Fibroblast of the aortic adventitia (primary cell): ENCODE measurements at regions not wholly inside any gene's neighbourhood (a gene's known extent, or its start where the extent isn't known, plus 50 kb on each side); places are given as distances from the start of the nearest gene placed in this dataset.

Experiments
- DNase-seq: peaks from one replicate; pipeline ENCODE4 v3.0.0-alpha.2; 2010; ENCODE audit warnings: low read depth
- H3K4me3 ChIP-seq: 2 replicates; pipeline ENCODE4 v1.5.1; 2011; ENCODE audit warnings: low read depth, mild to moderate bottlenecking, control low read depth, low read length, moderate library complexity
- TF ChIP-seq, protein P1 (sequence below): IDR thresholded peaks from 2 replicates; pipeline ENCODE4 v1.5.1; 2011; ENCODE audit warnings: mild to moderate bottlenecking, low read length, control low read depth, inconsistent platforms; ENCODE audit not compliant: insufficient read depth

DNA sequence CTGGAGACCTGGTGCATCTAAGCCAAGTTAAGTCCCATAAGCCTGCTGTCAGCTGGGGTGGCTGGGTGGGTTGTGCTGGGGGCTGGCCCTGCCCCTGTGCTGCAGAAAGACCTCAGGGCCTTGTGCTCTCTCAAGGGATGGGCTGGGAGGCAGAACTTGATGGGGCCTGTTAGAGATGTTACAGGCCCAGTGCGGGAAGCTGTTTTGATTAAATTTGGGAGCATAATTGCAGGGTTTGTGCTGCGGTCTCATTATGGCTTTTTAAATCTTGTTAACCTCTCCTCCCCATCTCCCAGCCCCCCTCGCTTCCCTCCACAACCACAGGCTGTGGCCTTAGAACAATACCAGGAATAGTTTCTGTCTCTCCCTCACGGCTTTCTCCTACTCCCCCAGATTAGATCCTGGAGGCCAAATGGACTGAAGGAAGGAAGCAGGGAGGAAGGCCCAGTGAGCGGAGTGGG is 87.6 kb upstream of the TLE3 start:
- TF ChIP-seq, protein P1, sequence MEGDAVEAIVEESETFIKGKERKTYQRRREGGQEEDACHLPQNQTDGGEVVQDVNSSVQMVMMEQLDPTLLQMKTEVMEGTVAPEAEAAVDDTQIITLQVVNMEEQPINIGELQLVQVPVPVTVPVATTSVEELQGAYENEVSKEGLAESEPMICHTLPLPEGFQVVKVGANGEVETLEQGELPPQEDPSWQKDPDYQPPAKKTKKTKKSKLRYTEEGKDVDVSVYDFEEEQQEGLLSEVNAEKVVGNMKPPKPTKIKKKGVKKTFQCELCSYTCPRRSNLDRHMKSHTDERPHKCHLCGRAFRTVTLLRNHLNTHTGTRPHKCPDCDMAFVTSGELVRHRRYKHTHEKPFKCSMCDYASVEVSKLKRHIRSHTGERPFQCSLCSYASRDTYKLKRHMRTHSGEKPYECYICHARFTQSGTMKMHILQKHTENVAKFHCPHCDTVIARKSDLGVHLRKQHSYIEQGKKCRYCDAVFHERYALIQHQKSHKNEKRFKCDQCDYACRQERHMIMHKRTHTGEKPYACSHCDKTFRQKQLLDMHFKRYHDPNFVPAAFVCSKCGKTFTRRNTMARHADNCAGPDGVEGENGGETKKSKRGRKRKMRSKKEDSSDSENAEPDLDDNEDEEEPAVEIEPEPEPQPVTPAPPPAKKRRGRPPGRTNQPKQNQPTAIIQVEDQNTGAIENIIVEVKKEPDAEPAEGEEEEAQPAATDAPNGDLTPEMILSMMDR: no peak
- H3K4me3 ChIP-seq: no peak overlapping the region
- DNase-seq: no peak

DNA sequence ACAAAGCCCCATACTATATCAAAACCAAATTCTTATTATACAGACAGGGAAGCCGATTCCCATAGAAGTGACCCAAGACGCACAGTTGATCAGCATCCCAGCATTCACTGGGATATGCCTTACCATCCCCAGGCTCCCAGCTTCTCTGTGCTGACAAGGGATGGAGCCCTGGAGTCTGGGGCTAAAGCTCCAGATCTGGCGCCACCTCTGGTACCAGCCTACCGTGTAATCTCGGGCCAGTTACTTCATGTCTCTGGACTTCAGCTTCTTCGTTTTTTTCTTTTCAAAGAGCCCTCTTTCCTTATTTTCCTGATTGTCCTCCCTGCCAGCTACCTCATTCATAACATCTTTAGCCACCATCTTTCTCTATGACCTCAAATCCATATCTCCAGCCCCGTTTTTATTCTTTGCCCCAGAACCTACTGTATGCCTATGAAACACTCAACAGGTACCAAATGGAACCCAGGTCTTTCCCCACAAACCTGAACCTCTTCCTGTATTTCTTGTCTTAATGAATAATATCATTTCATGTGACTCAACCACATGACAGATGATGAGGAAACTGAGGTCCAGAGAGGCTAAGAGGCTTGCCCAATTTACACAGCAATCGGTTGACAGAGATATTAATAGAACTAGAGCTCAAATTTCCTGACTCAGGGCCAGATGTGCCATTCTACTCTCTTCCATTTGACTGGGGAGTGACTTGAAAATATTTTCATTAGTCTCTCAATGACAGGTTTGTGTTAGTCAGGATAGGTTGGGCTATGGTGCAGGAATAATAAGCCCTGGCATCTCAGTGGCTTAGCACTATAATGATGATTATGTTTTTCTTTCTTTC is 85.4 kb upstream of the TLE3 start:
- DNase-seq: no peak

GRCh38 chr15:70181626-70182255 is 84.0 kb upstream of the TLE3 start:
- no peak for DNase-seq
- H3K4me3 ChIP-seq: no peak overlapping the region
- TF ChIP-seq, protein P1: no peak

More for the DNA sequence above, 85.4 kb upstream of the TLE3 start:
- no peak overlapping the region for H3K4me3 ChIP-seq
- TF ChIP-seq, protein P1: no peak

DNA sequence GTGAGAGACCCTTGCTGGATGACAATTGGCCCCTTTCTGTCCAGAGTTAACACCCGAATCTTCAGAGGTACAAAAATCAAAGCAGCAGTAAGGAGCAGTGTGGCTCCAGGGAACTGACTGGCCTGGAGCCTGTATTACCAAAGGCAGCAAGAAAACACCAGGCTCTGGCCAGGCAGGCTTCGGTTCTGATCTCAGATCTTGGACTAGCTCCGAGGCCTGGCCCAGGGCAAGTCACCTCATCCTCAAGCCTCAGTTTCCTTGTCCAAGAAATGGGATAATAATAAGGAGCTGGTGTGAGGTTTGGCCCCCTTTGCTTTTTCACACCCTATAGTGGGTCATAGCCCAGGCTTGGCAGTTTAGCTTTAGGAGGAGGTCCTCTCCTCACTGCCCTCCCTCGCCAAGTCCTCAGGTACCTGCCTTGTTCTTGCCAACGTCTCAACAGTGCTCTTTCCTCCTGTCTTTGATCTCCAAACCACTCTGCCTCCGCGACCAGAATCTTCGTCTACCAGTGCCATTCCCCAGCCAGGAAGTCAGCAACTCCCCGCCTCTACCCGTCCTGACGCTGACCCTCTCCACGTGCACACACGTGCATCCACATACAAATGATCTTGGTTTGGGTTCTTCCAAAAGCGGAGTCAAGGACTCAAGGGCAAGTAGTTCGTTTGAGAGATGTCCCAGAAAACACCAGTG is 82.6 kb upstream of the TLE3 start:
- no peak for DNase-seq
- TF ChIP-seq, protein P1: no peak

GRCh38 chr15:70179309-70179892 is 81.7 kb upstream of the TLE3 start:
- no peak overlapping the region for H3K4me3 ChIP-seq
- peak; percentile 35 for DNase-seq
- TF ChIP-seq, protein P1: no peak

More for the DNA sequence above, 82.6 kb upstream of the TLE3 start:
- H3K4me3 ChIP-seq: no peak overlapping the region

DNA sequence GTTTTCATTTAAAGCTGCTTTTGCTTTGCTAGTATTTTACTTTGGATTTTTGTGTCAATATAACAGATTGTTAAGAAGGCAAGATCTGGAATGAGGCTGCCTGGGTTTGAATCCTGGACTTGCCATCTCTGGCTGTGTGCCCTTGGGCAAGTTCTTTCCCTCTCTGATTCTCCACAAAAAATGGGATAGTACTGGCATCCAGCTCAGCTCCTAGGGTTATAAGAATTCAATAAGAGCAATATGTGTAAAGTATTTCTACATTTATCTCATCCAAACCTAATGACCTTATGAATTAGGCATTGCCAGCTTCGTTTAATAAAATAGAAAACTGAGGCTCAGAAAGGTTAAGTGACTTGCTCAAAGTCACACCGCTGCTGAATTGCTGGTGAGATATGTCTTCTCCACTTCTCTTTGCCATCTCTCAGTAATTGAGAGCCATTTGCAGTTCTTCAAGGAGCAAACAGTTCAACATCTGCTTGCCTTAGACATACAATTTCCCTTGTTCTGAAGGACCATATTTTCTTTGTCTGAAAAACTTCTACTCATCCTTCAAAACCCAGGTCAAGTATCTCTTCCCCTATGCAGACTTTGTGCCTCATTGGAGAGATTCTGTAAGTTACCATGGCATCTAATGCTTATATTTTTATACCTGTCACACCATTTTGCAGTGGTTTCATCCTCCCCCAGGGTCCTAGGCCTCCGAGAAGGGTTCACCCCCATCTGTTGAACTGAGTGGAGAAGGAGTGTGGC is 80.8 kb upstream of the TLE3 start:
- no peak for DNase-seq
- H3K4me3 ChIP-seq: no peak overlapping the region
- TF ChIP-seq, protein P1: no peak
